ENCODE measurements at regions not wholly inside any gene's neighbourhood (a gene's known extent, or its start where the extent isn't known, plus 50 kb on each side); places are given as distances from the start of the nearest gene placed in this dataset.
A peak's percentile ranks its signal among the peaks of the same experiment; 100 is the strongest.

DNA sequence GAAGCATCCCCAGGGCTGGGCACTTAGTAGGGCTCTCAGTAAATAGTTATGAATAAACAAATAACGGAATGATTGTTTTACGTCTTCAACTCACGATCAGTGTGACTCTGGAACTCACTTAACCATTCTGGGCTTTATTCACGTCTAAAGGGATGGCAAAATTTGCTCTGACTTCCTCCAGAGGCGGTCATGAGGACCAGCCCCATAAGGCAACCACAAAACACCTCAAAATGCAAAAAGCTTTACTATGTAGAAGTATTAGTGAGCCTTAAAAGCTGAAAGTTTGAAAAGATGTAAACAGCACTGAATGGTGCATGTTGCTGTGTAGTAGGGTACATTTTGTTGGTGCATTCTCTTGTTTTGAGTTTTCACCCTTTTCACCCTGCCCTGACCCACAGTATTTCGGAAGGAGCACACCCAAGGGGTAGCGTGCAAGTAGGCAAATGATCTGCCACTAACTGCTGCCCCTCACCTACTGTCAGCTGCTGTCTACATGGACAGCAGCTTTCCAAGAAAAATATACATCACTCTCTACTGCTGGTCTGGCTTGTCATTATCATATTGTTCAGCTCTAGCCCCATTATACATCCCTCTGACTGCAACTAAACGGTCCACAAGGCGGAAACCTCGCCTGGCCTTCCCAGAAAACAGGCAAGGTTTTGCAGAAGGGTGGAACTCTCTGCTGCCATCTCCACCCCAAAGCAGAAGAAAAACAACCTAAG is 308.5 kb upstream of the PROK2 start:
- no peak overlapping the region for H3K27ac ChIP-seq (ENCODE audit: low read length)
- no peaks in the 10 kb centered on the region for H3K36me3 ChIP-seq (ENCODE audit: control insufficient read depth, insufficient read depth, low read length)
- H3K4me3 ChIP-seq (ENCODE audit: low read length), result no peak overlapping the region
- 89% methylated on average over 6 of the region's 10 CpGs for WGBS (ENCODE audit: insufficient coverage)
- no peaks in the 10 kb centered on the region for H3K9me3 ChIP-seq (replicated peaks; ENCODE audit: control insufficient read depth, low read depth, low read length)
- no peak for DNase-seq
- peaks cover 2% of the 10 kb centered on the region for H3K27me3 ChIP-seq (ENCODE audit: control insufficient read depth, insufficient read depth, low read length)
- no peaks in the 10 kb centered on the region for H3K4me1 ChIP-seq (ENCODE audit: control insufficient read depth, insufficient read depth, low read length)

DNA sequence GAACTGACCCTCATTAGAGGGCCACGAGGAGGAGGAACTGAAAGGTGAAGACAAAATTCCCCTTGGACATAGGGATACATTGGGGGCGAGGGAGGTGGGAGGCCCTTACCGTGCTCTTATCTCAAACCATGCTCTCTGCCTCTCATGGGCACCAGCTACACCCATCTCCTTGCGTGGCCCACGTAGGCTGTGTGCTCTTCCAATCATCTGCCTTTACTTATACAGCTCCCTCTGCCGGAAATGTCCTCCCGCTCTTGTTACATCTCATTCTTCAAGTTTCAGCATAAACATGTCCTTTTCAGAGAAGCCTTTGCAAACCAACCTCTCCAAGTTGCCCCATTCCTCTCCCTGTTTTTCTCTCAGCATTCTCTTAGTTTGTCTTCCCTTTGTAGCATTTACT is 307.8 kb upstream of the PROK2 start:
- WGBS (ENCODE audit: insufficient coverage), result 81% methylated on average over 5 of the region's 7 CpGs
- Histone ChIP-seq H3K27ac (ENCODE audit: low read length) (no peak overlapping the region), H3K9me3 (replicated peaks; ENCODE audit: control insufficient read depth, low read depth, low read length) (no peaks in the 10 kb centered on the region), H3K27me3 (ENCODE audit: control insufficient read depth, insufficient read depth, low read length) (no peaks in the 10 kb centered on the region), H3K36me3 (ENCODE audit: control insufficient read depth, insufficient read depth, low read length) (no peaks in the 10 kb centered on the region), H3K4me1 (ENCODE audit: control insufficient read depth, insufficient read depth, low read length) (no peaks in the 10 kb centered on the region), H3K4me3 (ENCODE audit: low read length) (no peak overlapping the region)
- no peak for DNase-seq

DNA sequence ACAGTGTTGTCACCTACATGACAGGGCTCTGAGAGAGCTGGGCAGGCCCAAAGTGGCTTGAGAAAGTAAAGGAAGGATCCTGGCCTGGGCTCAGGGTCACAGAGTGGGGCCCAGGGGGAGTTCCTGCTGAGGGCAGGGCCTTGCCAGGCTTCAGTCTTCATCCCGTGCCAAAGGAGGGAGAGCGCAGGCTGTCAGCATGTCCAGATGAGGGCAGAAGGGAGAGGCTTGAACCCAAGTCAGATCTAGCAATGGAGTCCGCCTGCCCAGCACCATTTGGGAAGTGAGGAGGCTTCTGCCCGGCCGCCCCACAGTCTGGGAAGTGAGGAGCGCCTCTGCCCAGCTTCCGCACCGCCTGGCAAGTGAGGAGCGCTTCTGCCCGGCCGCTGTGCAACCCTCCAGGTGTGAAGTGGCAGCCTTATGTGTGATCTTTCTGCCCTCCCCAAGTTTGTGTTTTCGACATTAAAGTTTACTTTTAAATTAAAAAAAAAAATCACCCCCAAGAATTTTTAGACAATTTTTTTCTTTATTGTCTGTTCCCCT is 303.6 kb upstream of the PROK2 start:
- Histone ChIP-seq H3K4me1 (ENCODE audit: control insufficient read depth, insufficient read depth, low read length) (peaks cover 5% of the 10 kb centered on the region), H3K9me3 (replicated peaks; ENCODE audit: control insufficient read depth, low read depth, low read length) (no peaks in the 10 kb centered on the region), H3K4me3 (ENCODE audit: low read length) (no peak overlapping the region), H3K36me3 (ENCODE audit: control insufficient read depth, insufficient read depth, low read length) (no peaks in the 10 kb centered on the region), H3K27me3 (ENCODE audit: control insufficient read depth, insufficient read depth, low read length) (no peaks in the 10 kb centered on the region), H3K27ac (ENCODE audit: low read length) (no peak overlapping the region)
- WGBS (ENCODE audit: insufficient coverage), result 68% methylated on average over 2 of the region's 12 CpGs
- DNase-seq, result no peak

DNA sequence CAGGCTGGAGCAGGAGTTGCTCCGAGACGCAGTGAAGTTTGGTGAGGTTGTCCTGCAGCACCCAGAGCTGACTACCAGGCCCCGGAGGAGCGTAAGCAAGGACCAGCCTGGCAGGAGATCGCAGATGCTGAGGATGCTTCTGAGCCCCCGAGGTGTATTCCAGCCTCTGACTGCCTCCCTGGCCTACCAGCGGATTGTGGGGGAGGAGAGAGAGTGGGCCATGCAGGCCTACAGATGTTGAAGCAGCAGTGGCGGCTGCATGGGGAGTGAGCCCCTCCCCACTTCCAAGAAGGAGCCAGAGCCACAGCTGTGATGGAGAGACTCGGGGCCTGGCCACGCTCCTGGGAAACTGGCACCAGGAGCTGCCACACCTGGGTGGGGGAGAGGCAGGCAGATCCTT is 302.5 kb upstream of the PROK2 start:
- peaks cover 5% of the 10 kb centered on the region for H3K4me1 ChIP-seq (ENCODE audit: control insufficient read depth, insufficient read depth, low read length)
- no peaks in the 10 kb centered on the region for H3K9me3 ChIP-seq (replicated peaks; ENCODE audit: control insufficient read depth, low read depth, low read length)
- 89% methylated on average over 7 of the region's 10 CpGs for WGBS (ENCODE audit: insufficient coverage)
- H3K4me3 ChIP-seq (ENCODE audit: low read length), result no peak overlapping the region
- no peak overlapping the region for H3K27ac ChIP-seq (ENCODE audit: low read length)
- no peaks in the 10 kb centered on the region for H3K36me3 ChIP-seq (ENCODE audit: control insufficient read depth, insufficient read depth, low read length)
- DNase-seq, result no peak
- H3K27me3 ChIP-seq (ENCODE audit: control insufficient read depth, insufficient read depth, low read length), result no peaks in the 10 kb centered on the region

DNA sequence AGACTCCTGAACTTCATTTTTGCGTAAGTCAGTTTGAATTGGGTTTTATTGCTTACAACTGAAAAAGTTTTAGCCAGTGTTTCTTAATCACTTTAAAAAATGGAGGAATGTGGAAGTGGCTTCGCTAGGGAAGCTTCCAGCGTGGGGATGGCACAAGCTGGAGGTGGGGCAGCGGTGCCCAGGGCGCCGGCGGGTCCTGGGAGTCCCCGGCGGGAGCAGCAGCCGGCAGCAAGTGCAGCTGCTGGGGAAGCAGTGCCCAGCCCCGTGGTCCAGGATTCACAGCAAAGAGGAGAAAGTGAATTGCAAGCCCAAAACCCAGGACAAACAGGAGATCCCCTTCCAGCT is 301.8 kb upstream of the PROK2 start:
- 72% methylated on average over 11 of the region's 11 CpGs for WGBS (ENCODE audit: insufficient coverage)
- Histone ChIP-seq H3K27ac (ENCODE audit: low read length) (no peak overlapping the region), H3K4me3 (ENCODE audit: low read length) (no peak overlapping the region), H3K27me3 (ENCODE audit: control insufficient read depth, insufficient read depth, low read length) (no peaks in the 10 kb centered on the region), H3K36me3 (ENCODE audit: control insufficient read depth, insufficient read depth, low read length) (no peaks in the 10 kb centered on the region), H3K9me3 (replicated peaks; ENCODE audit: control insufficient read depth, low read depth, low read length) (no peaks in the 10 kb centered on the region), H3K4me1 (ENCODE audit: control insufficient read depth, insufficient read depth, low read length) (peaks cover 5% of the 10 kb centered on the region)
- DNase-seq, result no peak

DNA sequence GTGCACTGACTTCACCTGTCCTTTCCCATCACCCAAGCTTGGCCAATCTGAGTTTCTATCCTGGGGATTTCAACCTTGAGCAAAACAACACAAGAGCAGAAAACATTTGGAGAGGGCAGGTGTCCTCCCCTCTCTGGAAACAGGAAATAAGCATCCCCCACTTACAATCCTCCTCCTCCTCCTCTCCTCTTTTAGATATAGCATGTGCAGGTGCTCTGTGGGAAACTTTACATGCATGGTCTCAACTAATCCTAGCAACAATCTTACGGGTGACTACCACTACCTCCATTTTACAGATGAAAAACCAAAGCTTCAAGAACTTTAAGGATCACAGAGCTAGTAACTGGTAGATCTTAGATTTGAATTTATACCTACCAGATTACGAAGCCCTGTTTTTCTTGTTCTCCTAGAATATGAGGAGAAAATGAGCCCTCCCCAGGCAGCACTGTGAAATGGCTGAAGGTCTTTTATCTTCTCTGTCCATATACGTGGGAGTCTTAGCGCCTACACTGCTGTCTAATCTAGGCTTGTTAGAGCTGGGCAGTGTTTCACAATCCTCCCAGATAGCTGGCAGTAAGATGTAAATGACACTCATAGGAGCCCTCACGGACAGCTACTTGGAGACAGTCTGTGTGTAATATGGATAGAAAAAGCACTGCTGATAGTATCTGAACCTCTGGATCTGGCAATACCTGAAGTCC is 301.2 kb upstream of the PROK2 start:
- 67% methylated on average over 2 of the region's 5 CpGs for WGBS (ENCODE audit: insufficient coverage)
- H3K27ac ChIP-seq (ENCODE audit: low read length), result no peak overlapping the region

DNA sequence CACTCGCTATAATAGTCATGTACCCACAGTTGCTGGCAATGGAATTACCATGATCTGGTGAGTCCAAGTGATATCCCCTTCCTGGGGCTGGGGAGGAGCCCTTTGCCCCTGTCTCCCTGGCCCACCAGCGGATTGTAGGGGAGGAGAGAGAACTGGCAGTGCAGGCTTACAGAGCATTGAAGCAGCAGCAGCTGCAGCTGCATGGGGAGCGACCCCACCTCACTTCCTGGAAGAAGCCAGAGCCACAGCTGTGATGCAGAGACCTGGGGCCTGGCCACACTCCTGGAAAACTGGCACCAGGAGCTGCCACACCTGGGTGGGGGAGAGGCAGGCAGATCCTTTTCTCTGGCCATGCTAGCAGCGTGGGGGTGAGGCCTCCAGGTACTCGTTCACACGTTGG is 300.1 kb upstream of the PROK2 start:
- Histone ChIP-seq H3K27me3 (ENCODE audit: control insufficient read depth, insufficient read depth, low read length) (no peaks in the 10 kb centered on the region), H3K36me3 (ENCODE audit: control insufficient read depth, insufficient read depth, low read length) (no peaks in the 10 kb centered on the region), H3K9me3 (replicated peaks; ENCODE audit: control insufficient read depth, low read depth, low read length) (no peaks in the 10 kb centered on the region), H3K4me1 (ENCODE audit: control insufficient read depth, insufficient read depth, low read length) (peaks cover 5% of the 10 kb centered on the region), H3K27ac (ENCODE audit: low read length) (no peak overlapping the region), H3K4me3 (ENCODE audit: low read length) (no peak overlapping the region)
- peak; percentile 38 for DNase-seq
- 80% methylated on average over 4 of the region's 6 CpGs for WGBS (ENCODE audit: insufficient coverage)

More for the DNA sequence above, 301.2 kb upstream of the PROK2 start:
- no peaks in the 10 kb centered on the region for H3K9me3 ChIP-seq (replicated peaks; ENCODE audit: control insufficient read depth, low read depth, low read length)
- H3K4me1 ChIP-seq (ENCODE audit: control insufficient read depth, insufficient read depth, low read length), result peaks cover 5% of the 10 kb centered on the region
- H3K27me3 ChIP-seq (ENCODE audit: control insufficient read depth, insufficient read depth, low read length), result no peaks in the 10 kb centered on the region
- no peak for DNase-seq
- no peak overlapping the region for H3K4me3 ChIP-seq (ENCODE audit: low read length)
- no peaks in the 10 kb centered on the region for H3K36me3 ChIP-seq (ENCODE audit: control insufficient read depth, insufficient read depth, low read length)

DNA sequence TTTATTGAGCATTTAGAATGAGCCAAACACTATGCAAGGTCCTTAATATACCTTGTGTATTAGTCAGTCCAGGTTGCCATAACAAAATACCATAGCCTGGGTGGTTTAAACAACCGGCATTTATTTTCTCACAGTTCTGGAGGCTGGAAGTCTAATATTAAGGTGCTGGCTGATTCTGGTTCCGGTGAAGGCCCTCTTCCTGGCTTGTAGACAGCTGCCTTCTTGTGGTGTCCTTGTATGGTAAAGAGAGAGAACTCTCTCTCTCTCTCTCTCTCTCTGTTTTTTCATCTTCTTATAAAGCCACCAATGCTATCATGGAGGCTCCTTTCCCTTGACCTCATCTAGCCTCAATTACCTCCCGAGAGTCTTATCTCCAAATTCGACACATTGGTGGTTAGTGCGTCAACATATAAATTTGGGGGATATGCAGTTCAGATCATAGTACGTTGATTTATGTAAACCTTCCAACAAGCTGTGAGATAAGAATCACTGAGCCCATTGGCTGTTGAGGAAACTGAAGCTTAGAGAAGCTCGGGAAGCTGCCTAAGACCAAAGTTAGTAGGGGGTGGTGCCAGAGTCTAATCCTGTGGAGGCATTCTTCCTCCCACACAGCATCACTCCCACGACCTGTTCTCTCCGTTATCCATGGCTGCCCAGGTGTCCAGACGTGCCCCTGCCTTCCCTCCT is 298.0 kb upstream of the PROK2 start:
- Histone ChIP-seq H3K4me1 (ENCODE audit: control insufficient read depth, insufficient read depth, low read length) (peaks cover 5% of the 10 kb centered on the region), H3K36me3 (ENCODE audit: control insufficient read depth, insufficient read depth, low read length) (no peaks in the 10 kb centered on the region), H3K4me3 (ENCODE audit: low read length) (no peak overlapping the region), H3K27ac (ENCODE audit: low read length) (peak overlapping the region; percentile 33), H3K27me3 (ENCODE audit: control insufficient read depth, insufficient read depth, low read length) (no peaks in the 10 kb centered on the region), H3K9me3 (replicated peaks; ENCODE audit: control insufficient read depth, low read depth, low read length) (no peaks in the 10 kb centered on the region)
- no peak for DNase-seq
- WGBS (ENCODE audit: insufficient coverage), result 49% methylated on average over 3 of the region's 10 CpGs

DNA sequence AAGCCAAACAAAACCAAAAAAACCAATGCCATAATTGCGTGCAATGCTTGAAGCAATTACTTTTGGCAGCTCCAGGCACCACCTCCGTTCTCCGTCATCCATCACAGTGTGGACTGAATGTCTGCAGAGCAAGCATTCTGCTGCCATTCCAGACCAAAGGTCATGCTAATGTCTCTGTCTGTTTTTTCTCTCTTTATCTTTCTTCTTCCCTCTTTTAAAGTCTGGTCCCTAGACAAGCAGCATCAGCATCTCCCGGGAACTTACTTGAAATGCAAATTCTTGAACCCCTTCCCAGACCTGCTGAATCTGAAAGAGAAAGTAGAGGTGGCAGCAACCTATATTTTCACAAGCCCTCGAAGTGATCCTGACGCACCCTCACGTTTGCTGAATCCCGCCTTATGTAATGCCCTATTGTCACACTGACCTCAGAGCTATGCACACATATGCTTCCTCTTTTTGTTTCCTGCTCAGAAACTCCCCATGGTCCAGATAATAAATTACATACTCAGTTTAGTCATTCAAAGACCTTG is 297.3 kb upstream of the PROK2 start:
- H3K4me3 ChIP-seq (ENCODE audit: low read length), result no peak overlapping the region
- peak; percentile 67 for DNase-seq
- peaks cover 5% of the 10 kb centered on the region for H3K4me1 ChIP-seq (ENCODE audit: control insufficient read depth, insufficient read depth, low read length)
- H3K27me3 ChIP-seq (ENCODE audit: control insufficient read depth, insufficient read depth, low read length), result no peaks in the 10 kb centered on the region
- no peaks in the 10 kb centered on the region for H3K36me3 ChIP-seq (ENCODE audit: control insufficient read depth, insufficient read depth, low read length)
- 68% methylated on average over 3 of the region's 8 CpGs for WGBS (ENCODE audit: insufficient coverage)
- H3K27ac ChIP-seq (ENCODE audit: low read length), result no peak overlapping the region
- H3K9me3 ChIP-seq (replicated peaks; ENCODE audit: control insufficient read depth, low read depth, low read length), result no peaks in the 10 kb centered on the region

Measured in muscle of leg (tissue), 3 donors.